HepG2 (cell line): ENCODE measurements at regions not wholly inside any gene's neighbourhood (a gene's known extent, or its start where the extent isn't known, plus 50 kb on each side); places are given as distances from the start of the nearest gene placed in this dataset.

Experiments
- KLF15 ChIP-seq: sonication (generic); formaldehyde crosslinking; IDR thresholded peaks from 2 replicates; pipeline ENCODE4 v1.8.1; 2023; ENCODE audit warnings: borderline replicate concordance, mild to moderate bottlenecking, inconsistent platforms, missing genetic modification reagents, mixed read lengths
- MTERF4 ChIP-seq: sonication (generic); formaldehyde crosslinking; IDR thresholded peaks from 2 replicates; pipeline ENCODE4 v1.8.0; 2023; ENCODE audit warnings: mild to moderate bottlenecking, missing genetic modification reagents
- NCOR1 ChIP-seq: fragments of 200-600 bp; sonication (generic); IDR thresholded peaks from 2 replicates; pipeline ENCODE4 v1.7.0; 2017; ENCODE audit warnings: antibody characterized with exemption, low read length, borderline replicate concordance
- SNRNP70 ChIP-seq: fragments of 200-400 bp; formaldehyde crosslinking; IDR thresholded peaks from 2 replicates; pipeline ENCODE4 v1.6.1; 2017; ENCODE audit warnings: mild to moderate bottlenecking, low read depth, low read length, moderate library complexity
- SRY ChIP-seq: sonication (generic); formaldehyde crosslinking; IDR thresholded peaks from 2 replicates; pipeline ENCODE4 v1.8.0; 2022; ENCODE audit warnings: mild to moderate bottlenecking, missing genetic modification reagents
- TBL1XR1 ChIP-seq: fragments of 150-350 bp; IDR thresholded peaks from 2 replicates; pipeline ENCODE4 v1.6.1; 2014; ENCODE audit warnings: borderline replicate concordance, low read length; ENCODE audit not compliant: partially characterized antibody
- ZNF282 ChIP-seq: fragments of 450-650 bp; IDR thresholded peaks from 2 replicates; pipeline ENCODE4 v1.6.1; 2018; ENCODE audit not compliant: partially characterized antibody
- ZNF567 ChIP-seq: sonication (generic); formaldehyde crosslinking; IDR thresholded peaks from 2 replicates; pipeline ENCODE4 v1.8.1; 2023; ENCODE audit warnings: mild to moderate bottlenecking, missing genetic modification reagents, borderline replicate concordance
- ZNF609 ChIP-seq: sonication (generic); formaldehyde crosslinking; IDR thresholded peaks from 2 replicates; pipeline ENCODE4 v1.4.0; 2020; ENCODE audit warnings: mild to moderate bottlenecking, missing genetic modification reagents, borderline replicate concordance
- ZNF710 ChIP-seq: sonication (generic); formaldehyde crosslinking; IDR thresholded peaks from 2 replicates; pipeline ENCODE4 v1.5.0; 2020; ENCODE audit warnings: mild to moderate bottlenecking, missing genetic modification reagents, borderline replicate concordance
- ZSCAN30 ChIP-seq: sonication (generic); formaldehyde crosslinking; IDR thresholded peaks from 2 replicates; pipeline ENCODE4 v1.5.0; 2020; ENCODE audit warnings: mild to moderate bottlenecking, missing genetic modification reagents

- no peak for TF ChIP-seq ZNF282
- TF ChIP-seq ZNF609 (CRISPR knock-in tag) = peak; percentile 84; the same call in 1 of the 2 replicates
- TF ChIP-seq SNRNP70 = no peak
- TF ChIP-seq NCOR1 = no peak; the same call in 1 of the 2 replicates
- TF ChIP-seq MTERF4 (CRISPR knock-in tag) = peak; percentile 84; the same call in 1 of the 2 replicates
- no peak for TF ChIP-seq SRY (CRISPR knock-in tag)
- TF ChIP-seq KLF15 (CRISPR knock-in tag) = no peak
- TF ChIP-seq ZNF567 (CRISPR knock-in tag) = peak; percentile 80
- no peak for TF ChIP-seq ZSCAN30 (CRISPR knock-in tag)
- TF ChIP-seq ZNF710 (CRISPR knock-in tag) = peak; percentile 91; the same call in 1 of the 2 replicates
- TF ChIP-seq TBL1XR1 = no peak
These were observed 208.7 kb upstream of the PHYHIPL start (continued) for GRCh38 chr10:58967551-58968388.
